ENCODE measurements at regions not wholly inside any gene's neighbourhood (a gene's known extent, or its start where the extent isn't known, plus 50 kb on each side); places are given as distances from the start of the nearest gene placed in this dataset.
"Not testable (repeated sequence)": the region's sequence is repeated elsewhere in the genome, so short reads cannot be mapped to it uniquely, and the experiment has no call there.

GRCh38 chr16:52113533-52114183, 433.3 kb downstream of the TOX3 start:
- FAIRE-seq = no peak

GRCh38 chr16:52104993-52105392, 441.9 kb downstream of the TOX3 start:
- not testable (repeated sequence) for DNase-seq (ENCODE audit: low spot score in 2 of 2); FAIRE-seq

More at GRCh38 chr16:52113533-52114183, 433.3 kb downstream of the TOX3 start:
- no peak for DNase-seq (ENCODE audit: low spot score in 2 of 2)

GRCh38 chr16:52103791-52104190, 443.2 kb downstream of the TOX3 start:
- DNase-seq (ENCODE audit: low spot score in 2 of 2) (no peak), FAIRE-seq (no peak)

GRCh38 chr16:52101246-52101645, 445.7 kb downstream of the TOX3 start:
- no peak for DNase-seq (ENCODE audit: low spot score in 2 of 2)
- no peak for FAIRE-seq

- FAIRE-seq (no peak), DNase-seq (ENCODE audit: low spot score in 2 of 2) (no peak)
Observed at GRCh38 chr16:52099382-52099781, 447.6 kb downstream of the TOX3 start.

GRCh38 chr16:52095471-52095870, 451.5 kb downstream of the TOX3 start:
- DNase-seq (ENCODE audit: low spot score in 2 of 2) = no peak
- no peak for FAIRE-seq

GRCh38 chr16:52092126-52092525, 454.8 kb downstream of the TOX3 start:
- no peak for FAIRE-seq
- DNase-seq (ENCODE audit: low spot score in 2 of 2) = no peak

- no peak for FAIRE-seq
Observed at GRCh38 chr16:52090080-52090479, 456.9 kb downstream of the TOX3 start.

GRCh38 chr16:52089476-52089875, 457.5 kb downstream of the TOX3 start:
- FAIRE-seq (no peak), DNase-seq (ENCODE audit: low spot score in 2 of 2) (no peak)

More at GRCh38 chr16:52090080-52090479, 456.9 kb downstream of the TOX3 start:
- DNase-seq (ENCODE audit: low spot score in 2 of 2) = no peak

- FAIRE-seq = no peak
Observed at GRCh38 chr16:52086901-52087300, 460.0 kb downstream of the TOX3 start.

GRCh38 chr16:52078716-52079655, 468.0 kb downstream of the TOX3 start:
- FAIRE-seq (no peak), DNase-seq (ENCODE audit: low spot score in 2 of 2) (no peak)

More at GRCh38 chr16:52086901-52087300, 460.0 kb downstream of the TOX3 start:
- no peak for DNase-seq (ENCODE audit: low spot score in 2 of 2)

GRCh38 chr16:52077607-52078006, 469.3 kb downstream of the TOX3 start:
- FAIRE-seq (no peak), DNase-seq (ENCODE audit: low spot score in 2 of 2) (no peak)

- FAIRE-seq (no peak), DNase-seq (ENCODE audit: low spot score in 2 of 2) (no peak)
Observed at GRCh38 chr16:52076801-52077201, 470.1 kb downstream of the TOX3 start.

GRCh38 chr16:52076332-52076731, 470.6 kb downstream of the TOX3 start:
- FAIRE-seq (no peak), DNase-seq (ENCODE audit: low spot score in 2 of 2) (no peak)

- no peak for DNase-seq (ENCODE audit: low spot score in 2 of 2)
- FAIRE-seq = no peak
Observed at GRCh38 chr16:52074133-52074532, 472.8 kb downstream of the TOX3 start.

GRCh38 chr16:52073024-52073423, 473.9 kb downstream of the TOX3 start:
- no peak for FAIRE-seq
- DNase-seq (ENCODE audit: low spot score in 2 of 2) = no peak

GRCh38 chr16:52071101-52071500, 475.8 kb downstream of the TOX3 start:
- FAIRE-seq = no peak
- DNase-seq (ENCODE audit: low spot score in 2 of 2) = no peak

GRCh38 chr16:52070341-52071057, 476.4 kb downstream of the TOX3 start:
- FAIRE-seq = no peak
- no peak for DNase-seq (ENCODE audit: low spot score in 2 of 2)

- DNase-seq (ENCODE audit: low spot score in 2 of 2) = no peak
- peak; percentile 89 for FAIRE-seq
Observed at GRCh38 chr16:52069866-52070265, 477.1 kb downstream of the TOX3 start.

GRCh38 chr16:52068447-52069074, 478.4 kb downstream of the TOX3 start:
- DNase-seq (ENCODE audit: low spot score in 2 of 2) (peak in 1 of 2 donors; percentile 8), FAIRE-seq (no peak)

Data from frontal cortex (tissue), 3 donors.